HEK293 (cell line): ENCODE measurements at regions not wholly inside any gene's neighbourhood (a gene's known extent, or its start where the extent isn't known, plus 50 kb on each side); places are given as distances from the start of the nearest gene placed in this dataset.

ENCODE experiments used
- KLF17 ChIP-seq: fragments of 450-650 bp; formaldehyde crosslinking; IDR thresholded peaks from 2 replicates; pipeline ENCODE4 v1.5.1; 2016; ENCODE audit warnings: missing biosample characterization, missing genetic modification characterization
- YY1 ChIP-seq: fragments of 450-650 bp; formaldehyde crosslinking; IDR thresholded peaks from 2 replicates; pipeline ENCODE4 v1.5.1; 2018; ENCODE audit warnings: missing biosample characterization, missing genetic modification characterization
- ZNF10 ChIP-seq: fragments of 450-650 bp; formaldehyde crosslinking; IDR thresholded peaks from 2 replicates; pipeline ENCODE4 v1.5.1; 2017; ENCODE audit warnings: missing biosample characterization, missing genetic modification characterization
- ZNF221 ChIP-seq: fragments of 450-650 bp; formaldehyde crosslinking; IDR thresholded peaks from 2 replicates; pipeline ENCODE4 v1.5.1; 2017; ENCODE audit warnings: missing biosample characterization, missing genetic modification characterization, borderline replicate concordance
- ZNF266 ChIP-seq: fragments of 450-650 bp; formaldehyde crosslinking; IDR thresholded peaks from 2 replicates; pipeline ENCODE4 v1.5.1; 2016; ENCODE audit warnings: missing biosample characterization, missing genetic modification characterization, low read depth
- ZNF544 ChIP-seq: fragments of 450-650 bp; formaldehyde crosslinking; IDR thresholded peaks from 2 replicates; pipeline ENCODE4 v1.5.0; 2017; ENCODE audit warnings: missing biosample characterization, missing genetic modification characterization
- ZNF792 ChIP-seq: fragments of 450-650 bp; formaldehyde crosslinking; IDR thresholded peaks from 2 replicates; pipeline ENCODE4 v1.5.1; 2016; ENCODE audit warnings: missing biosample characterization, missing genetic modification characterization
- TF ChIP-seq, protein P1 (sequence below): fragments of 450-650 bp; formaldehyde crosslinking; IDR thresholded peaks from 2 replicates; pipeline ENCODE4 v1.5.1; 2016; ENCODE audit warnings: missing biosample characterization, missing genetic modification characterization
- TF ChIP-seq, protein P2 (sequence below): fragments of 450-650 bp; formaldehyde crosslinking; IDR thresholded peaks from 2 replicates; pipeline ENCODE4 v1.5.1; 2016; ENCODE audit warnings: missing biosample characterization, missing genetic modification characterization
- TF ChIP-seq, protein P3 (sequence below): fragments of 450-650 bp; formaldehyde crosslinking; IDR thresholded peaks from 2 replicates; pipeline ENCODE4 v1.5.1; 2017; ENCODE audit warnings: missing biosample characterization, missing genetic modification characterization

DNA sequence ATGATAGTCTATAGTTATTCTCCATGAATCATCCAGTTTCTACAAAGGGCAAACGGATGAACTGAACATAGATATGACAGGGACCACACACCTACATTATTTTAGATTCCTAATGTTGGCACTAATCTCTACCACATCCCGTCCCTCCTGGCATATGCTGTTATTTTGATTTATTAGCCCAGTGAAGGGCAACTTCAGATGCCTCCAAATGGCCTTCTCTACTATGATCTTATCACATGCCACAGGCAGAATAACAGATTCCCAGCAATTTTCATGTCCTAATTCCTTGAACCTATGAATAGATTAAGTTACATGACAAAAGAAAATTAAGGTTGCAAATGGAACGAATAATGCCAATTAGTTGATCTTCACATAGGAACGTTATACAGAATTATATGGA lies 474.7 kb downstream of the ANKRD7 start:
- TF ChIP-seq, protein P1, sequence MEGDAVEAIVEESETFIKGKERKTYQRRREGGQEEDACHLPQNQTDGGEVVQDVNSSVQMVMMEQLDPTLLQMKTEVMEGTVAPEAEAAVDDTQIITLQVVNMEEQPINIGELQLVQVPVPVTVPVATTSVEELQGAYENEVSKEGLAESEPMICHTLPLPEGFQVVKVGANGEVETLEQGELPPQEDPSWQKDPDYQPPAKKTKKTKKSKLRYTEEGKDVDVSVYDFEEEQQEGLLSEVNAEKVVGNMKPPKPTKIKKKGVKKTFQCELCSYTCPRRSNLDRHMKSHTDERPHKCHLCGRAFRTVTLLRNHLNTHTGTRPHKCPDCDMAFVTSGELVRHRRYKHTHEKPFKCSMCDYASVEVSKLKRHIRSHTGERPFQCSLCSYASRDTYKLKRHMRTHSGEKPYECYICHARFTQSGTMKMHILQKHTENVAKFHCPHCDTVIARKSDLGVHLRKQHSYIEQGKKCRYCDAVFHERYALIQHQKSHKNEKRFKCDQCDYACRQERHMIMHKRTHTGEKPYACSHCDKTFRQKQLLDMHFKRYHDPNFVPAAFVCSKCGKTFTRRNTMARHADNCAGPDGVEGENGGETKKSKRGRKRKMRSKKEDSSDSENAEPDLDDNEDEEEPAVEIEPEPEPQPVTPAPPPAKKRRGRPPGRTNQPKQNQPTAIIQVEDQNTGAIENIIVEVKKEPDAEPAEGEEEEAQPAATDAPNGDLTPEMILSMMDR, result no peak
- TF ChIP-seq ZNF10 (no peak), ZNF221 (tag by site-specific recombination) (no peak), YY1 (tag by site-specific recombination) (no peak), ZNF544 (tag by site-specific recombination) (no peak), KLF17 (tag by site-specific recombination) (no peak), ZNF266 (tag by site-specific recombination) (no peak), ZNF792 (tag by site-specific recombination) (no peak)
- TF ChIP-seq, protein P2, sequence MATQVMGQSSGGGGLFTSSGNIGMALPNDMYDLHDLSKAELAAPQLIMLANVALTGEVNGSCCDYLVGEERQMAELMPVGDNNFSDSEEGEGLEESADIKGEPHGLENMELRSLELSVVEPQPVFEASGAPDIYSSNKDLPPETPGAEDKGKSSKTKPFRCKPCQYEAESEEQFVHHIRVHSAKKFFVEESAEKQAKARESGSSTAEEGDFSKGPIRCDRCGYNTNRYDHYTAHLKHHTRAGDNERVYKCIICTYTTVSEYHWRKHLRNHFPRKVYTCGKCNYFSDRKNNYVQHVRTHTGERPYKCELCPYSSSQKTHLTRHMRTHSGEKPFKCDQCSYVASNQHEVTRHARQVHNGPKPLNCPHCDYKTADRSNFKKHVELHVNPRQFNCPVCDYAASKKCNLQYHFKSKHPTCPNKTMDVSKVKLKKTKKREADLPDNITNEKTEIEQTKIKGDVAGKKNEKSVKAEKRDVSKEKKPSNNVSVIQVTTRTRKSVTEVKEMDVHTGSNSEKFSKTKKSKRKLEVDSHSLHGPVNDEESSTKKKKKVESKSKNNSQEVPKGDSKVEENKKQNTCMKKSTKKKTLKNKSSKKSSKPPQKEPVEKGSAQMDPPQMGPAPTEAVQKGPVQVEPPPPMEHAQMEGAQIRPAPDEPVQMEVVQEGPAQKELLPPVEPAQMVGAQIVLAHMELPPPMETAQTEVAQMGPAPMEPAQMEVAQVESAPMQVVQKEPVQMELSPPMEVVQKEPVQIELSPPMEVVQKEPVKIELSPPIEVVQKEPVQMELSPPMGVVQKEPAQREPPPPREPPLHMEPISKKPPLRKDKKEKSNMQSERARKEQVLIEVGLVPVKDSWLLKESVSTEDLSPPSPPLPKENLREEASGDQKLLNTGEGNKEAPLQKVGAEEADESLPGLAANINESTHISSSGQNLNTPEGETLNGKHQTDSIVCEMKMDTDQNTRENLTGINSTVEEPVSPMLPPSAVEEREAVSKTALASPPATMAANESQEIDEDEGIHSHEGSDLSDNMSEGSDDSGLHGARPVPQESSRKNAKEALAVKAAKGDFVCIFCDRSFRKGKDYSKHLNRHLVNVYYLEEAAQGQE (tag by site-specific recombination), result no peak
- TF ChIP-seq, protein P3, sequence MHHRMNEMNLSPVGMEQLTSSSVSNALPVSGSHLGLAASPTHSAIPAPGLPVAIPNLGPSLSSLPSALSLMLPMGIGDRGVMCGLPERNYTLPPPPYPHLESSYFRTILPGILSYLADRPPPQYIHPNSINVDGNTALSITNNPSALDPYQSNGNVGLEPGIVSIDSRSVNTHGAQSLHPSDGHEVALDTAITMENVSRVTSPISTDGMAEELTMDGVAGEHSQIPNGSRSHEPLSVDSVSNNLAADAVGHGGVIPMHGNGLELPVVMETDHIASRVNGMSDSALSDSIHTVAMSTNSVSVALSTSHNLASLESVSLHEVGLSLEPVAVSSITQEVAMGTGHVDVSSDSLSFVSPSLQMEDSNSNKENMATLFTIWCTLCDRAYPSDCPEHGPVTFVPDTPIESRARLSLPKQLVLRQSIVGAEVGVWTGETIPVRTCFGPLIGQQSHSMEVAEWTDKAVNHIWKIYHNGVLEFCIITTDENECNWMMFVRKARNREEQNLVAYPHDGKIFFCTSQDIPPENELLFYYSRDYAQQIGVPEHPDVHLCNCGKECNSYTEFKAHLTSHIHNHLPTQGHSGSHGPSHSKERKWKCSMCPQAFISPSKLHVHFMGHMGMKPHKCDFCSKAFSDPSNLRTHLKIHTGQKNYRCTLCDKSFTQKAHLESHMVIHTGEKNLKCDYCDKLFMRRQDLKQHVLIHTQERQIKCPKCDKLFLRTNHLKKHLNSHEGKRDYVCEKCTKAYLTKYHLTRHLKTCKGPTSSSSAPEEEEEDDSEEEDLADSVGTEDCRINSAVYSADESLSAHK (tag by site-specific recombination), result no peak
